GM12878 (cell line): ENCODE measurements at regions not wholly inside any gene's neighbourhood (a gene's known extent, or its start where the extent isn't known, plus 50 kb on each side); places are given as distances from the start of the nearest gene placed in this dataset.

Source experiments
- ATAC-seq: fragments of 200-7000 bp; cut with Tn5 transposase; 3 replicates; pipeline ENCODE4 v1.9.1; 2020; ENCODE audit warnings: mild to moderate bottlenecking, moderate library complexity
- BruUV-seq: library from RNA; stranded (reverse); fragments of 400-500 nt; replicated peaks from 2 replicates; lab custom pipeline; 2021; lab: Mats Ljungman, UMichigan
- CTCF ChIA-PET: fragments of 300-600 bp; sonication (Branson Sonifier 250); formaldehyde crosslinking; extraction: SDS; loops from one replicate; lab custom pipeline; 2021; ENCODE audit warnings: inconsistent platforms; lab: Yijun Ruan, JAX
- POLR2A ChIA-PET: fragments of 350-600 bp; formaldehyde crosslinking; extraction: SDS; loops from one replicate; lab custom pipeline; 2021; ENCODE audit warnings: inconsistent platforms; lab: Charles Lee
- RAD21 ChIA-PET: fragments of 300-600 bp; sonication (Branson Sonifier 250); formaldehyde crosslinking; loops from one replicate; lab custom pipeline; 2023; ENCODE audit warnings: antibody characterized with exemption; ENCODE audit not compliant: unreplicated experiment; lab: Charles Lee
- SMC1A ChIA-PET: fragments of 300-600 bp; sonication (Branson Sonifier 250); formaldehyde crosslinking; loops from one replicate; lab custom pipeline; 2023; ENCODE audit not compliant: unreplicated experiment, uncharacterized antibody; lab: Charles Lee
- DNase-seq: peaks from one replicate; pipeline ENCODE4 v3.0.0-alpha.2; 2011; ENCODE audit warnings: low read depth, low spot score
- FAIRE-seq: peaks from 3 replicates; lab custom pipeline; 2011; peaks lifted over from hg19 to GRCh38; lab: Jason Lieb, UNC
- H2AFZ ChIP-seq: 2 replicates; pipeline ENCODE4 v1.6.0; 2011; ENCODE audit warnings: low read depth, low read length, control low read depth; ENCODE audit not compliant: control insufficient read depth
- H3K27ac ChIP-seq: 2 replicates; pipeline ENCODE4 v1.5.1; 2011; ENCODE audit warnings: control low read depth; ENCODE audit not compliant: control insufficient read depth, insufficient read depth
- H3K27me3 ChIP-seq, 2 experiments: replicated peaks in 1 of 2; 2 replicates each; pipeline versions ENCODE4 v1.6.0 to v1.6.1; 2011; ENCODE audit warnings: low read length in 1 of 2; ENCODE audit not compliant: control insufficient read depth in 2 of 2, insufficient read depth in 2 of 2
- H3K36me3 ChIP-seq, 2 experiments: 2 replicates each; pipeline ENCODE4 v1.5.1; 2011; ENCODE audit warnings: low read length in 1 of 2; ENCODE audit not compliant: control insufficient read depth in 2 of 2, insufficient read depth in 2 of 2
- H3K4me1 ChIP-seq: 2 replicates; pipeline ENCODE4 v1.6.1; 2011; ENCODE audit warnings: mild to moderate bottlenecking, low read length, moderate library complexity, mixed read lengths; ENCODE audit not compliant: control insufficient read depth, insufficient read depth
- H3K4me2 ChIP-seq: 2 replicates; pipeline ENCODE4 v1.6.0; 2011; ENCODE audit warnings: control low read depth; ENCODE audit not compliant: control insufficient read depth, insufficient read depth
- H3K4me3 ChIP-seq: fragments of 200-600 bp; sonication (generic); 2 replicates; pipeline ENCODE4 v1.5.1; 2016
- H3K79me2 ChIP-seq: 2 replicates; pipeline ENCODE4 v1.6.0; 2011; ENCODE audit warnings: low read length; ENCODE audit not compliant: control insufficient read depth, insufficient read depth
- H3K9ac ChIP-seq: 2 replicates; pipeline ENCODE4 v1.8.0; 2011; ENCODE audit warnings: low read length, control low read depth, mixed read lengths; ENCODE audit not compliant: control insufficient read depth, insufficient read depth
- H3K9me3 ChIP-seq: replicated peaks from 3 replicates; pipeline ENCODE4 v1.5.1; 2011; ENCODE audit warnings: mild to moderate bottlenecking, low read length; ENCODE audit not compliant: control insufficient read depth, insufficient read depth
- H4K20me1 ChIP-seq: 2 replicates; pipeline ENCODE4 v1.6.0; 2011; ENCODE audit not compliant: control insufficient read depth, insufficient read depth
- WGBS: methylation state at CpG from one replicate; pipeline ENCODE4 v1.1.6; 2016; ENCODE audit warnings: low lambda C conversion rate; ENCODE audit not compliant: insufficient replicate concordance, insufficient coverage; ENCODE audit errors: missing lambda C conversion rate; 5-methylcytosine and 5-hydroxymethylcytosine counted together
- in situ Hi-C: fragments of 300-500 bp; cut with MboI; formaldehyde crosslinking; loops from 9 replicates; pipeline ENCODE4 v1.14.3; 2018; ENCODE audit warnings: mixed read lengths
- intact Hi-C: fragments of 100-400 bp; cut with micrococcal nuclease; formaldehyde crosslinking; loops from one replicate; pipeline ENCODE4 v1.14.2; 2022; ENCODE audit not compliant: unreplicated experiment
- TF ChIP-seq, protein P1 (sequence below): IDR thresholded peaks from 2 replicates; pipeline ENCODE4 v1.6.1; 2012; ENCODE audit warnings: low read depth, low read length, improper control_type of control experiment
- TF ChIP-seq, protein P2 (sequence below): fragments of 450-650 bp; IDR thresholded peaks from 2 replicates; pipeline ENCODE4 v1.6.1; 2018; ENCODE audit warnings: borderline replicate concordance, mild to moderate bottlenecking; ENCODE audit not compliant: partially characterized antibody

DNA sequence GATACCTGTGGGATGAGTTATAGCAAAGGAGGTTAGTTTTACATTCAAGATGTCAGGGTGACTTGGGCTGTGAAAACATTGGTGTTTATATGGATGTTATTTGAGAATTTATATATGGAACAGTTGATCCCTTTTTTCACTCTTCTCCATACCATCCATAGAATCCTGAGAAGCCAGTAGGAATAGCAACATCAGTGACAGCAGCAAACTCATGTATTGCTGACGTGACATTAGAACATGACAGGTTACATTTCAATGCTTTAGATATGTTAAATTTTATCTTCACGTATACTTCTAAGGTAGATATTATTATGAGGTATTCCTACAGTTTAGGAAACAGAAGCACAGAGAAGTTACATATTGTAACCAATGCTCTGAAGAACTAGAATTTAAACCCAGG is 745.2 kb upstream of the GCFC2 start:
- POLR2A ChIA-PET: no interaction called here
- in situ Hi-C loops (no loop called here), intact Hi-C loops (no loop called here)
- DNase-seq: no peak
- TF ChIP-seq, protein P1, sequence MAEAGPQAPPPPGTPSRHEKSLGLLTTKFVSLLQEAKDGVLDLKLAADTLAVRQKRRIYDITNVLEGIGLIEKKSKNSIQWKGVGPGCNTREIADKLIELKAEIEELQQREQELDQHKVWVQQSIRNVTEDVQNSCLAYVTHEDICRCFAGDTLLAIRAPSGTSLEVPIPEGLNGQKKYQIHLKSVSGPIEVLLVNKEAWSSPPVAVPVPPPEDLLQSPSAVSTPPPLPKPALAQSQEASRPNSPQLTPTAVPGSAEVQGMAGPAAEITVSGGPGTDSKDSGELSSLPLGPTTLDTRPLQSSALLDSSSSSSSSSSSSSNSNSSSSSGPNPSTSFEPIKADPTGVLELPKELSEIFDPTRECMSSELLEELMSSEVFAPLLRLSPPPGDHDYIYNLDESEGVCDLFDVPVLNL: no peak
- TF ChIP-seq, protein P2, sequence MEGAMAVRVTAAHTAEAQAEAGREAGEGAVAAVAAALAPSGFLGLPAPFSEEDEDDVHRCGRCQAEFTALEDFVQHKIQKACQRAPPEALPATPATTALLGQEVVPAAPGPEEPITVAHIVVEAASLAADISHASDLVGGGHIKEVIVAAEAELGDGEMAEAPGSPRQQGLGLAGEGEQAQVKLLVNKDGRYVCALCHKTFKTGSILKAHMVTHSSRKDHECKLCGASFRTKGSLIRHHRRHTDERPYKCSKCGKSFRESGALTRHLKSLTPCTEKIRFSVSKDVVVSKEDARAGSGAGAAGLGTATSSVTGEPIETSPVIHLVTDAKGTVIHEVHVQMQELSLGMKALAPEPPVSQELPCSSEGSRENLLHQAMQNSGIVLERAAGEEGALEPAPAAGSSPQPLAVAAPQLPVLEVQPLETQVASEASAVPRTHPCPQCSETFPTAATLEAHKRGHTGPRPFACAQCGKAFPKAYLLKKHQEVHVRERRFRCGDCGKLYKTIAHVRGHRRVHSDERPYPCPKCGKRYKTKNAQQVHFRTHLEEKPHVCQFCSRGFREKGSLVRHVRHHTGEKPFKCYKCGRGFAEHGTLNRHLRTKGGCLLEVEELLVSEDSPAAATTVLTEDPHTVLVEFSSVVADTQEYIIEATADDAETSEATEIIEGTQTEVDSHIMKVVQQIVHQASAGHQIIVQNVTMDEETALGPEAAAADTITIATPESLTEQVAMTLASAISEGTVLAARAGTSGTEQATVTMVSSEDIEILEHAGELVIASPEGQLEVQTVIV: no peak
- 23% methylated on average over 2 of the region's 2 CpGs for WGBS
- Histone ChIP-seq H3K4me1 (no peaks in the 10 kb centered on the region), H4K20me1 (no peaks in the 10 kb centered on the region), H3K79me2 (no peaks in the 10 kb centered on the region), H3K27ac (no peak overlapping the region), H3K4me2 (no peak overlapping the region), H2AFZ (no peak overlapping the region), H3K27me3 (no peaks in the 10 kb centered on the region), H3K36me3 (no peaks in the 10 kb centered on the region), H3K9ac (no peak overlapping the region), H3K4me3 (no peak overlapping the region), H3K9me3 (no peaks in the 10 kb centered on the region)
- SMC1A ChIA-PET: interaction anchor here (1.0 to 2.4 kb wide), 4 partner anchors 10 to 104 kb away, joined by 3 to 13 read pairs (median 4); no protein-coding TSS in a partner anchor
- ATAC-seq: no peak
- CTCF ChIA-PET: interaction anchor here (0.8 to 1.9 kb wide), 3 partner anchors 10 to 22 kb away, joined by 3 to 5 read pairs (median 4); no protein-coding TSS in a partner anchor
- no peak for FAIRE-seq
- RAD21 ChIA-PET: no interaction called here
- BruUV-seq: no TSS peak
